Neuron (in vitro differentiated cells): ENCODE measurements at regions not wholly inside any gene's neighbourhood (a gene's known extent, or its start where the extent isn't known, plus 50 kb on each side); places are given as distances from the start of the nearest gene placed in this dataset.

Experiments
- H2AFZ ChIP-seq: one replicate; pipeline ENCODE4 v1.6.1; 2013; ENCODE audit warnings: low read depth, mild to moderate bottlenecking, inconsistent platforms, low read length, moderate library complexity
- H3K27me3 ChIP-seq: one replicate; pipeline ENCODE4 v1.6.1; 2013; ENCODE audit warnings: low read length; ENCODE audit not compliant: insufficient read depth
- H3K36me3 ChIP-seq: one replicate; pipeline ENCODE4 v1.6.1; 2013; ENCODE audit warnings: low read length; ENCODE audit not compliant: insufficient read depth
- H3K4me1 ChIP-seq: one replicate; pipeline ENCODE4 v1.6.1; 2013; ENCODE audit warnings: low read length; ENCODE audit not compliant: insufficient read depth
- H3K4me3 ChIP-seq: 2 replicates; pipeline ENCODE4 v1.5.1; 2013; ENCODE audit warnings: mild to moderate bottlenecking, low read length, moderate library complexity
- H3K9me3 ChIP-seq: one replicate; pipeline ENCODE4 v1.6.1; 2013; ENCODE audit warnings: low read length

- Histone ChIP-seq H3K4me1 (no peaks in the 10 kb centered on the region), H2AFZ (no peak overlapping the region), H3K9me3 (no peaks in the 10 kb centered on the region), H3K4me3 (no peak overlapping the region), H3K27me3 (no peaks in the 10 kb centered on the region), H3K36me3 (no peaks in the 10 kb centered on the region)
These were observed 180.4 kb upstream of the DIO3 start for GRCh38 chr14:101380940-101381339.

DNA sequence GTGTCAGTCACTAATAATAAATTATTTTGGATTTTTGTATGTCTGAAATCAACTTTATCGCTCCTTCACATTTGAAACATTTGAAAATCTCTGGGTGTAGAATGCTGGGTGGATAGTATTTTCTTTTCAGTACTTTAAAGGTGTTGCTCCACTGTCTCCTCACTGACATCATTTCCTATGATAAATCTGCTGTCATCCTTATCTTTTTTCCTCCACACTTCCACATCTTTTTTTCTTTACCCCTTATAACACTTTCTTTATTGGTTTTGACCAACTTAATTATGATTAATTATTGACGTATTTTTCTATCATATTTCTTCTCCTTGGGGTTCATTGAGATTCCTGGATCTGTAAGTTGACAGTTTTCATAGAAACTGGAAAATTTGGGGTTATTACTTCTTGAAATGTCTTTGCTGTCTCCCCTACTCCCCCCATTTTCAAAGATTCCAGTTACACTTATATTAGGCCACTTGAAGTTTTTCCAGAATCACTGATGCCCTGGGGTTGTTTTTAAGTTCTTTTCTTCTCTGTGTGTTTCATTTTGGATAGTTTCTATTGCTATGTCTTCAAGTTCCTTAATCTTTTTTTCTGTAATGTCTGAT lies 177.5 kb upstream of the DIO3 start:
- no peaks in the 10 kb centered on the region for H3K27me3 ChIP-seq
- H2AFZ ChIP-seq: no peak overlapping the region
- H3K4me3 ChIP-seq: no peak overlapping the region
- no peaks in the 10 kb centered on the region for H3K9me3 ChIP-seq
- H3K4me1 ChIP-seq: no peaks in the 10 kb centered on the region
- no peaks in the 10 kb centered on the region for H3K36me3 ChIP-seq

DNA sequence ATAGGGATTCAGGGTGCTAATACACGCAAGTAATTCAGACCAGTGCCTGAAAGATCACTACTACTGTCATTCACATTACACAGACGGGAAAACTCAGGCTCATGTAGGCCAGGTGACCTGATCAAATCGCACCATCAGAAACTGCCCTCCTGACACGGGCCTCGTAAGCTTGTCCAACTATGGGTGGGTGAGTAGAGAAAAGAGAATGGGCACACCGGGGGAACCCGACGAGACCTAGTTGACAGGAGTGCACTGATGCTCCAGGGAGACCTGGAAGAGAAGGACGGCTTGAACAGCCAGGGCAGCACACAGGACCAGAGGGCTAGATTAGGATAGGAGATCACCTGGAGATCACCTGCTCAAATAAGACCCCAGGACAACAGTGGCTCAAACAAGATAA lies 166.9 kb upstream of the DIO3 start:
- no peaks in the 10 kb centered on the region for H3K9me3 ChIP-seq
- H3K4me3 ChIP-seq: no peak overlapping the region
- H3K36me3 ChIP-seq: no peaks in the 10 kb centered on the region
- H3K27me3 ChIP-seq: peaks cover 3% of the 10 kb centered on the region
- H3K4me1 ChIP-seq: no peaks in the 10 kb centered on the region
- no peak overlapping the region for H2AFZ ChIP-seq

GRCh38 chr14:101395779-101396178 lies 165.5 kb upstream of the DIO3 start:
- no peaks in the 10 kb centered on the region for H3K4me1 ChIP-seq
- no peaks in the 10 kb centered on the region for H3K36me3 ChIP-seq
- H3K27me3 ChIP-seq: peaks cover 3% of the 10 kb centered on the region
- H2AFZ ChIP-seq: no peak overlapping the region
- H3K9me3 ChIP-seq: no peaks in the 10 kb centered on the region
- no peak overlapping the region for H3K4me3 ChIP-seq

- Histone ChIP-seq H3K4me1 (no peaks in the 10 kb centered on the region), H2AFZ (no peak overlapping the region), H3K9me3 (no peaks in the 10 kb centered on the region), H3K27me3 (peaks cover 3% of the 10 kb centered on the region), H3K4me3 (no peak overlapping the region), H3K36me3 (no peaks in the 10 kb centered on the region)
These were observed 164.1 kb upstream of the DIO3 start for GRCh38 chr14:101397206-101397605.

DNA sequence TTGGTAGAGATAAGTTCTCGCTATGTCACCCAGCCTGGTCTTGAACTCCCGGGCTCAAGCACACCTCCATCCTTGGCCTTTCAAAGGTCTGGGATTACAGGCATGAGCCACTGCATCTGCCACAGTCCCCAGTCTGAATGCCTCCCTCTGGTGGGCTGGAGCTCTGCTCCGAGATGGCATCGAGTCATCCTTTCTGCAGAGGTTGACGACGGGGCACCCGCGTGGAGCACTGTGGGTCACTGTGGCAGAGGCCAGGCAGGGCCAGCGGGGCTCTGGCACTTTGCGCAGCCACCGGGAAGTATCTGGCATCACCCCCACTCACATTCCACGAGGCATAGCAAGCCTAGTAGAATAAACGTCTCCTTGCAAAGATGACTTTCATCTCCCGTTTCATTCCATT lies 163.3 kb upstream of the DIO3 start:
- Histone ChIP-seq H3K4me3 (no peak overlapping the region), H2AFZ (no peak overlapping the region), H3K4me1 (no peaks in the 10 kb centered on the region), H3K9me3 (no peaks in the 10 kb centered on the region), H3K36me3 (no peaks in the 10 kb centered on the region), H3K27me3 (peaks cover 3% of the 10 kb centered on the region)

DNA sequence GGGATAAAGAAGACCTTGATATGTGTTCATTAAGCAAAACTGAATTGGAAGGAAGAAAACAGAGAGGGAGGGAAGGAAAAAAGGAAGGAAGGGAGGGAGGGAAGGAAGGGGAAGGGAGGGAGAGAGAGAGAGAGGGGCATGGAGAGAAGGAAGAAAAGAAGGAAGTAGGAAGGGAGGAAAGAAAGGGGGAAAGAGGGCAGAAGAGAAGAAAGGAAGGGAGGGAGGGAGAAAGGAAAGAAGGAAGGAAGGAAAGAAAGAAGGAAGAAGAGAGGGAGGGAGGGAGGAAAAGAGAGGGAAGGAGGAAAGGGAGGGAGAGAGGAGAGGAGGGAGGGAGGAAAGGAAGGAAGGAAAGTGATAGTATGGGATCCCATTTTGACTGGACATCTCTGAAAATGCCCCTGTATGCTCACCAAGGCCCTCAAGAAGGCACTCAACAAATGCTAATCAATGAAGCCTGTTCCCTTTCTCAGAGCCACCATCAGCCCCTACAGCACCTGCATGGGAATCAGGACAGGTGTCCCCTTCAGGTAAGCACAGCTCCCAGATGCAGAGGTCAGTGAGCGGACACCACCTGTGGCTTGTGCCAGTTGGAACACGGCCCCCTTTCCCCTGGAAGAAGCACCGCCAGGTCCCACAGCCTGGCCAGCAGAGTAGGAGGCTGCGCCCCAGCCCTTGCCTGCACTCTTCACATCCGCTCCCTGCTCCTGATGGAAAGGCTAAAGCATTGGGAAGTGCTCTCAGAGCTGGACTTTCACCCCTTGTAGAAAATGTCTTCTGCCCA lies 161.4 kb upstream of the DIO3 start:
- Histone ChIP-seq H2AFZ (no peak overlapping the region), H3K4me3 (no peak overlapping the region), H3K36me3 (no peaks in the 10 kb centered on the region), H3K27me3 (no peaks in the 10 kb centered on the region), H3K9me3 (no peaks in the 10 kb centered on the region), H3K4me1 (no peaks in the 10 kb centered on the region)

GRCh38 chr14:101400830-101401229 lies 160.5 kb upstream of the DIO3 start:
- Histone ChIP-seq H2AFZ (no peak overlapping the region), H3K9me3 (no peaks in the 10 kb centered on the region), H3K4me3 (no peak overlapping the region), H3K36me3 (no peaks in the 10 kb centered on the region), H3K27me3 (no peaks in the 10 kb centered on the region), H3K4me1 (no peaks in the 10 kb centered on the region)

DNA sequence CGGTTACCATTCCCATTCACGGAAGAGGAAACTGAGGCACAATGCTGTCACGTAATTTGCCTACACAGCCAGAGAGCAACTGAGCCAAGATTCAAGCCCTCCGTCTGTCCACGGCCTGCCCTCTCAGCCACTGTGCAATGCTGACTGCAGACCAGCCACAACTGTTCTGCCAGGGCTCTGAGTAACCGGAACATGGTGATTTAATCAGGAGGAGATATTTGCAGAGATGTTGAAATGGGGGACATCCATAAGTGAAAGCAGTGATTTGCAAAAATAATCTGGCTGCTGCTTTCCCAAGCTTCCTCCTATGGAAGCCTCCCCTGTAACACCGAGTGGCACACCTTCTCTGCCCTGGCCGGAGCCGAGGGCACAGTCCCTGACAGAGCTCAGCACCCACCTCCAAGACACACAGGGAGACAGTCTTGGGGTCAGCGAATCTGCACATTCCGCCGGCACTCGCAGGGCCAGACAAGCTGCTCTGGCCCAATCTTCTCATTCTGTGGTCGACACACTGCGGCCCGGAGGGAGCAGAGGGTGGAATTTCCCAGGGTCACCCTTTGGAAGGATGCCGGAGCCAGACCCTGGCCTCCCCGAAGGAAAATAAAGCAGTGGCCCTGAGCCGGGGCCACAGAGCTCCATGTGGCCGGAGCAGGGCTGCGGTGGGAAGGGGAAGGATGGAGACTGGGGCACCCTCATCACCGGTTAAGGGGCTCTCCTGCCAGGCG lies 158.2 kb upstream of the DIO3 start:
- Histone ChIP-seq H2AFZ (no peak overlapping the region), H3K4me1 (no peaks in the 10 kb centered on the region), H3K27me3 (no peaks in the 10 kb centered on the region), H3K9me3 (peaks cover 3% of the 10 kb centered on the region), H3K36me3 (no peaks in the 10 kb centered on the region), H3K4me3 (no peak overlapping the region)

DNA sequence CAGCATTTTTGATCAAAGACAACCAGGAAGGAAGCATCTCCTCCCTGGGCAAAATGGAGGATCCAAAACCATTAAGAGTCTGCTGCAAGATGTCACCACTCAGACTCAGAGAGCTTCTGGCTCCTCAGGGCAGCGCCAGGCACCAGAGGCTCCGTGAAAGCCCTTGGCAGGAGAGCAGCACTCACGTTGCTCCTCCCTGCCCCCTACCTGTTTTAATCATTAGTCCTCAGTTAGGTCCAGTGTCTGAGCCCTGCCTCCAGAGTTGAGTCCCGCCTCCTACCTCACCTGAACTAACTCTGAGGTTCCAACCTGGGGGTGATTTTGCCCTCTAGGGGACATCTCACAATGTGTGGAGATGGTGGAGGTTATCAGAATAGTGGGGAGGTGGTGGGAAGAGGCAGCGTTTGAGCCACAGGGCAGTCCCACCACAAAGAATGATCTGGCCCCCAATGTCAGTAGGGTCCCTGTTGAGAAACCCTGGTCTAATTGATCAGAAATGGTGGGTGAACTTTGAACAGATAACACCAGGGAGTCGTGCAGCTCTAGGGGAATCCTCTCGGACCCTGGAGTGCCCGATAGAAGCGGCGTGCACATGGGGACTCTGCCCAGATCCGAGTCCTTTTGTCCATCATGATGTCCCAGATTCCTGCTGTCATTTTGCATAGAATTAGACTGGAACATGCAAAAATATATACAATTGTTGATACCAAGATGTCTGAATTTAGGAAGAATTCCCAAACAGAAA lies 156.7 kb upstream of the DIO3 start:
- no peaks in the 10 kb centered on the region for H3K4me1 ChIP-seq
- H3K27me3 ChIP-seq: no peaks in the 10 kb centered on the region
- H2AFZ ChIP-seq: no peak overlapping the region
- no peak overlapping the region for H3K4me3 ChIP-seq
- no peaks in the 10 kb centered on the region for H3K36me3 ChIP-seq
- H3K9me3 ChIP-seq: peaks cover 3% of the 10 kb centered on the region

DNA sequence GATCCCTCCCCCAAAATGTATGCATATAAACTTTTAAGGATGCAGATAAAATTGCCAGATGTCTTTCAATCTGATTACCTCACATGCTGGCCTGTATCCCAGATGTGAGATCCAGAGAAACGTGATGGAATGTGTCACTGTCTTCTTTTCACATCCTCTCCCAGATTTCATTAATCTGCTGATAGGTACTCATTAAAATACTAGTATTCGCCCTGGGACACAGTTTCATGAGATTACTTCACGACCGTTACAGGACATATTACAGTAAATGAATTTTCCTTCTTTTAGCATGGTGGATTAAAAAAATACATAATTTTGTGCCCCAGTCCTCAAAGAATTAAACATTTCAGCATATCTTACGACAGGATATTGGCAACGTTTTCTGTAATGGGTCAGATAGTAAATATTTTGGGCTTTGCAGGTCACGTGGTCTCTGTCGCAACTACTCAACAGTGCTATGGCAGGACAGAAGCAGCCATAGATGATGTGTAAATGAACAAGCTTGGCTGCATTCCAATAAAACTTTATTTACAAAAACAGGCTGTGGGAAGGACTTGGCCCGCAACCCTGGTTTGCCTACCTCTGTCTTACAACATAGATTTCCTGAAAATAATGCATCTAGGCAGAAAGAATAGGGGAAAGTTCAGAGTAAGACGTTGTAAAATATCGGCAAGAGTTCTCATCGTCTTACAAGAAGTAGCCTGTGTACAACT lies 156.0 kb upstream of the DIO3 start:
- Histone ChIP-seq H2AFZ (no peak overlapping the region), H3K9me3 (peaks cover 3% of the 10 kb centered on the region), H3K36me3 (no peaks in the 10 kb centered on the region), H3K4me3 (no peak overlapping the region), H3K4me1 (peaks cover 5% of the 10 kb centered on the region), H3K27me3 (no peaks in the 10 kb centered on the region)

DNA sequence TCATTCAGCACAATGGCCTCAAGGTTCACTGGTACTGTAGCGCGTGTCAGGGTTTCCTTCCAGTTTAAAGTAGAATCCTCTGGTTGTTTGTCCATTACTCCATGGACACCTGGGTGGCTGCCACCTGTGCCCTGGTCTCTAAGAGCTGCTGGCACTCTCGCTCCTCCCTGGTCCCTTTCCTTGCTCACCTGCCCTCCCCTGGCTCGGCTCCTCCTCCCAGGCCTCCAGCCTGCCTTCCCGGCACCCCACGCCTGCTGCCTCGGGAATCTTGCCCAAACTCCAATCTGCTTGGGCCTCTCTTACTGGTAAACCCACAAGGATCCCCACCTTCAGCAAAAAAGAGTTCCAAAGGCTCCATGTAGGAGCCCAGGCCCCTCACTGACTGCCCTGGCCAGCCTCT lies 154.4 kb upstream of the DIO3 start:
- H3K27me3 ChIP-seq: no peaks in the 10 kb centered on the region
- no peak overlapping the region for H3K4me3 ChIP-seq
- H3K9me3 ChIP-seq: peaks cover 3% of the 10 kb centered on the region
- peaks cover 7% of the 10 kb centered on the region for H3K4me1 ChIP-seq
- H3K36me3 ChIP-seq: no peaks in the 10 kb centered on the region
- H2AFZ ChIP-seq: no peak overlapping the region
